ENCODE measurements at regions not wholly inside any gene's neighbourhood (a gene's known extent, or its start where the extent isn't known, plus 50 kb on each side); places are given as distances from the start of the nearest gene placed in this dataset.

GRCh38 chr12:78622529-78623195 lies 241.9 kb upstream of the SYT1 start:
- H3K4me1 ChIP-seq, result no peaks in the 10 kb centered on the region
- H3K27me3 ChIP-seq, result no peaks in the 10 kb centered on the region
- no peak overlapping the region for H3K4me3 ChIP-seq (replicated peaks in 1 of 3)
- no peak for TF ChIP-seq POLR2A (IDR thresholded peaks at IDR 0.05)
- no peaks in the 10 kb centered on the region for H3K36me3 ChIP-seq
- intact Hi-C loops (cut with DNase I), result no loop called here
- DNase-seq, result no peak
- no peaks in the 10 kb centered on the region for H3K9me3 ChIP-seq
- no peak overlapping the region for H3K27ac ChIP-seq
- 64 to 69% methylated on average over 3 of the region's 3 CpGs for WGBS, 2 donors

GRCh38 chr12:78628491-78629100 lies 236.0 kb upstream of the SYT1 start:
- Histone ChIP-seq H3K4me1 (no peaks in the 10 kb centered on the region), H3K27ac (no peak overlapping the region), H3K36me3 (no peaks in the 10 kb centered on the region), H3K9me3 (no peaks in the 10 kb centered on the region), H3K27me3 (no peaks in the 10 kb centered on the region), H3K4me3 (replicated peaks in 1 of 3) (no peak overlapping the region)
- no peak for DNase-seq
- intact Hi-C loops (cut with DNase I), result no loop called here
- TF ChIP-seq POLR2A (IDR thresholded peaks at IDR 0.05) (no peak), CTCF (IDR thresholded peaks at IDR 0.05) (no peak)
- WGBS, 2 donors, result 87 to 92% methylated on average over 1 of the region's 1 CpG

DNA sequence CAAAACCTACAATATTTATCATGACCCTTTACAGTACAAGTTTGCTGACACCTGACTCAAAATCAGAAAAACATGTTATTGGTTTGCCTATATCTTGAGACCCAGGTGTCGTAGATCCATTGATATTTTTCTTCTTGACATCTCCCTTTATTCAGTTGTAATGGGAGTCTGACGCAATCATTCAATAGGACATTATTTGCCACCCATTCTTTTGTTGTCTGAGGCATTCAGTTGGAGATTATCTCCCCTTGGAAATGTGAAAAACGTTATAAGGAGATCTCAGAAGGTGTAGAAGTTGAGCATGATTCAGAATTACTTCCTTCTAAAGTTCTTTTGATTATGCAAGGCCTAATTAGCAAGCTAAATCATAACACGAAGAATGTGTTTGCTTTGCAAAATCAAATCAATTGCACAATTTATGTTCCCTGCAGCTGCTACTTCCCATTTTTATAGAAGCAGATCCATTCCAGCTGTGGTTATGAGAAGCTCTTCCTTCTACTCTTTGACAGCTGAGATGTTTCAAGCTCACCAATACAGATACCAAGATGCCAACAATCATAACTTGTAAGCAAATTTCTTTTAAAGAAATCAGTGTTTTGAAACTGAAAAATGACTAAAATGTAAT lies 228.2 kb upstream of the SYT1 start:
- intact Hi-C loops (cut with DNase I), result no loop called here
- no peak overlapping the region for H3K27ac ChIP-seq
- no peaks in the 10 kb centered on the region for H3K36me3 ChIP-seq
- no peaks in the 10 kb centered on the region for H3K4me1 ChIP-seq
- no peaks in the 10 kb centered on the region for H3K27me3 ChIP-seq
- TF ChIP-seq CTCF (IDR thresholded peaks at IDR 0.05) (no peak), POLR2A (IDR thresholded peaks at IDR 0.05) (no peak)
- 66 to 69% methylated on average over 4 of the region's 4 CpGs for WGBS, 2 donors
- no peak for DNase-seq
- no peaks in the 10 kb centered on the region for H3K9me3 ChIP-seq
- no peak overlapping the region for H3K4me3 ChIP-seq (replicated peaks in 1 of 3)

GRCh38 chr12:78641837-78642423 lies 222.6 kb upstream of the SYT1 start:
- WGBS, 2 donors, result 67 to 80% methylated on average over 1 of the region's 1 CpG
- no peak overlapping the region for H3K4me3 ChIP-seq (replicated peaks in 1 of 3)
- H3K36me3 ChIP-seq, result no peaks in the 10 kb centered on the region
- intact Hi-C loops (cut with DNase I), result no loop called here
- H3K27ac ChIP-seq, result no peak overlapping the region
- H3K27me3 ChIP-seq, result no peaks in the 10 kb centered on the region
- TF ChIP-seq CTCF (IDR thresholded peaks at IDR 0.05) (no peak), POLR2A (IDR thresholded peaks at IDR 0.05) (no peak)
- no peak for DNase-seq
- no peaks in the 10 kb centered on the region for H3K9me3 ChIP-seq
- H3K4me1 ChIP-seq, result no peaks in the 10 kb centered on the region

GRCh38 chr12:78645956-78646355 lies 218.6 kb upstream of the SYT1 start:
- WGBS, 2 donors, result 69 to 74% methylated on average over 2 of the region's 2 CpGs
- TF ChIP-seq POLR2A (IDR thresholded peaks at IDR 0.05) (no peak), CTCF (IDR thresholded peaks at IDR 0.05) (no peak)

More at GRCh38 chr12:78645956-78646355, 218.6 kb upstream of the SYT1 start:
- Histone ChIP-seq H3K4me1 (no peaks in the 10 kb centered on the region), H3K9me3 (no peaks in the 10 kb centered on the region), H3K36me3 (no peaks in the 10 kb centered on the region), H3K27me3 (no peaks in the 10 kb centered on the region), H3K27ac (no peak overlapping the region), H3K4me3 (replicated peaks in 1 of 3) (no peak overlapping the region)
- intact Hi-C loops (cut with DNase I), result no loop called here
- DNase-seq, result no peak

Measured in thyroid gland (tissue), 4 donors.